LNCAP (cell line): ENCODE measurements at regions not wholly inside any gene's neighbourhood (a gene's known extent, or its start where the extent isn't known, plus 50 kb on each side); places are given as distances from the start of the nearest gene placed in this dataset.

Experiments used
- CTCF ChIP-seq: fragments of 450-650 bp; IDR thresholded peaks from 2 replicates; pipeline ENCODE4 v1.5.1; 2017; ENCODE audit warnings: mild to moderate bottlenecking

- TF ChIP-seq CTCF: no peak
Observed at GRCh38 chr14:71654810-71655209, 277.4 kb upstream of the RGS6 start.

GRCh38 chr14:71658261-71658860 is 273.9 kb upstream of the RGS6 start:
- TF ChIP-seq CTCF: no peak

GRCh38 chr14:71659159-71659558 is 273.1 kb upstream of the RGS6 start:
- TF ChIP-seq CTCF: no peak

GRCh38 chr14:71661441-71661840 is 270.8 kb upstream of the RGS6 start:
- no peak for TF ChIP-seq CTCF

- TF ChIP-seq CTCF: no peak
Observed at GRCh38 chr14:71662291-71662790, 269.9 kb upstream of the RGS6 start.

GRCh38 chr14:71665157-71665556 is 267.1 kb upstream of the RGS6 start:
- TF ChIP-seq CTCF: no peak

- TF ChIP-seq CTCF: no peak
Observed at GRCh38 chr14:71665781-71666180, 266.4 kb upstream of the RGS6 start.

GRCh38 chr14:71666571-71667145 is 265.6 kb upstream of the RGS6 start:
- TF ChIP-seq CTCF: no peak
